ENCODE measurements at regions not wholly inside any gene's neighbourhood (a gene's known extent, or its start where the extent isn't known, plus 50 kb on each side); places are given as distances from the start of the nearest gene placed in this dataset.
"Not testable (repeated sequence)": the region's sequence is repeated elsewhere in the genome, so short reads cannot be mapped to it uniquely, and the experiment has no call there.

DNA sequence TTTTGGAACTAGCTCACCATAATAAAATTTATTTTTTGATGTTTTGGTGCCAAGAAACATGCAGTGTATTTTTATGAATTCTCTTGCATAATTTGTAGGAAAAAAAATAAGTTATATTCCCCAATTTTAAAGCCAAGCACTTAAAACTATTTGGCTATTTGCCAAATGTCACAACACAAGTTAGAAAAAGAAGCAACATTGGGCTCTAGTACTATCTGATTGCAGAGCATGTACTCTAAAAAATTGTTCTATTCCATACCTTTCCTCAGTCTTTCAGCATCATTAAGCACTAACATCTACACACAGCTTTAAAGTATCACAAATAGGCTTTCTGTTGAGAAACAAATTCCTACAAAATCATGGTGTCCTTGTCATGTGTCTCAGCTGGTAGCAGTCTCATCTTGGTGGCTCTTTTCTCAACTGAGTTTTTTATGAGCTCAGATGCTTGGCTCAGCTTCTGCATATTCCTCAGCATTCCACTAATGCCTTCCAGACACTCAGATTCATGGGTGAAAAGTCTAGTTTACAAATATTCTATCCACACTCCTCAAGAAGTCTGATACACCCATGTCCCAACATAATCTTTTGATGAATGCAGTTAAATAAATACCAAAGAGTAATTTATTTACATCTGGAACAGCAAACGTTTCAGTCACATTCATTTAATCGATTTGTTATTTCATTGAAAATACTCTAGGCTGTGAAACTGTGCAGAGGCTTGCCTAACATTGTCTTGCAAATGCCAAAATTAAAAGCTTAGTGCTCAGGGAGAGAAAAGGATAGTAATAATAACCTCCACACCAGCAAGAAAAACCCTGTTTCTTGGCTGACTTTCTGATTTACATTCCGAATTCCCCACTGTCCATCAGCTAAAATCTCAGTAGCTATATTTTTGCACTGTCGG lies 2209.9 kb downstream of the PCDH7 start:
- TF ChIP-seq POLR2A (IDR thresholded peaks at IDR 0.05; ENCODE audit: low read length): no peak
- no peak for TF ChIP-seq GATA1 (IDR thresholded peaks at IDR 0.05; ENCODE audit: low read depth, low read length)
- DNase-seq: no peak

DNA sequence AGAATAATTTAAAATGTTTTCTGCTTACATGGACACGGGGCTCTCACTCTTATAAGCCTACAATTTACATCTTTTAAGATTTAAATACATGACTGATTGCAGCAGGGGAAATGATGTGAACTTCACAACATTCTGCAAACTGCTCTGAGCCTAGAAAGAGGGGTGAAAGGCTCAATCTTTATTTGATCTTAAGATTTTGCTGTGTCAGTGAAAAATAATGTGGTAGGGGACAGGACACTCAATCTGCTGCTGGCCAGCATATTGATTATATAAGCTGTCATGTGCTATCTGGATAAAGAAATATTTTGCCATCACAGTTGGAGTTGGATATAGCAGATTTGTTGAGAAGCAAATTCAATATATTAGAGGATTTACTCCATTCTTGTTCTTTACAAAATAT lies 2210.5 kb downstream of the PCDH7 start:
- no peak for DNase-seq
- TF ChIP-seq GATA1 (IDR thresholded peaks at IDR 0.05; ENCODE audit: low read depth, low read length) (no peak), POLR2A (IDR thresholded peaks at IDR 0.05; ENCODE audit: low read length) (no peak)

GRCh38 chr4:32931475-32931874 lies 2211.3 kb downstream of the PCDH7 start:
- no peak for DNase-seq

DNA sequence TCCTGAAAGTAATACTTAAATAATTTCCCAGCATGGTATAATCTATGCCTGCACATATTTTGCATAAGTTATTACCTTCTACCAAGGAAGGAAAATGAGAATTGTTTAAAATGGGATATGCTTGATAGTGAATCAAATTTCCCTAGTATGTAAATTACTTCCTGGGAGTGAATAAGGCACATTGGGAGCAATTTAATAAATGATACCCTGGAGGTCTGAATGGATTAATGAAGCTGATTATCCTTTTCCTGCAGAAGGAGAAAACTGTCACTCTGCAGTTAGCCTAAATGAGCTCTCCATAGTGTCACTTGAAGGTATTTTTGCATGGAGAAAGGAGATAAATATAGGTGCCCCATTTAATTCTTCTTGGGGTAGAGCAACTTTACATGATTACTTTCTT lies 2212.0 kb downstream of the PCDH7 start:
- no peak for DNase-seq
- TF ChIP-seq POLR2A (IDR thresholded peaks at IDR 0.05; ENCODE audit: low read length) (no peak), GATA1 (IDR thresholded peaks at IDR 0.05; ENCODE audit: low read depth, low read length) (no peak)

More at GRCh38 chr4:32931475-32931874, 2211.3 kb downstream of the PCDH7 start:
- no peak for TF ChIP-seq POLR2A (IDR thresholded peaks at IDR 0.05; ENCODE audit: low read length)
- no peak for TF ChIP-seq GATA1 (IDR thresholded peaks at IDR 0.05; ENCODE audit: low read depth, low read length)

- DNase-seq: not testable (repeated sequence)
These were observed 2219.1 kb downstream of the PCDH7 start for GRCh38 chr4:32939222-32939621.

DNA sequence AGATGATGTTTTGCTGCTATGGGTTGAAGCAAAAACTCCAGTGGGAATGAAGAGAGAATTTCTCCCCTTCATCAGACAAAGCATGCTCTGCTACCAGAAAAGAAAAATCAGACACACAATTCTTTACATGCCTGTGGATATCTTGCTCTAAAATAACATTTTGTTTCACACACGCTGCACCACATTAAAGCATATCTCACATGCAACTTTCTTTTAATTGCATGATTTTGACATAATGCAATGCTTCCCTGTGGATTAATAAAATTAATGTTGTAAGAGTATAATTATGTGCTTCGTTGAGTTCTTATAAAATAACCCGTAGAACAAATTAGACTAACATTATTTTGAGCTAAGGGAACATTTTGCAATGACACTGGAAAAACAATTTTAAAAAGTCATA lies 2230.7 kb downstream of the PCDH7 start:
- no peak for TF ChIP-seq POLR2A (IDR thresholded peaks at IDR 0.05; ENCODE audit: low read length)
- DNase-seq: no peak

DNA sequence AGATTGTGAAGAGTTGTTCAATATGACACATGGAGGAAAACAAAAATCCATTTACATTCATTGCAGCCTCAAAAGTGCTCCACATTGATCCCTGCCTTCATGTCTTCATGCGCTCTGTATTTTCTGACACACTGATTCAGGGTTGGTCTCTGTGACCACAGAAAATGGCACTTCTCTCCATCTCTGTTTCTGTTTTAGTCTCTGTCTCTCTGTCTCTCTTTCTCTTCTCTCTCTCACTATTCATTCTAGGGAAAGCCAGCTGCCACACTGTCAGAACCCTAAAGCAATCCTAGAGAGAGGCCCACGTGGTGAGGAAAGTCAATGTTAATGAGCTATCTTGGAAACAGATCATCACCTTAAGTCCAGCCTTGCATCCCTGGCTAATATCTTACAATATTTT lies 2238.4 kb downstream of the PCDH7 start:
- DNase-seq: no peak
- TF ChIP-seq POLR2A (IDR thresholded peaks at IDR 0.05; ENCODE audit: low read length): no peak
- no peak for TF ChIP-seq GATA1 (IDR thresholded peaks at IDR 0.05; ENCODE audit: low read depth, low read length)

DNA sequence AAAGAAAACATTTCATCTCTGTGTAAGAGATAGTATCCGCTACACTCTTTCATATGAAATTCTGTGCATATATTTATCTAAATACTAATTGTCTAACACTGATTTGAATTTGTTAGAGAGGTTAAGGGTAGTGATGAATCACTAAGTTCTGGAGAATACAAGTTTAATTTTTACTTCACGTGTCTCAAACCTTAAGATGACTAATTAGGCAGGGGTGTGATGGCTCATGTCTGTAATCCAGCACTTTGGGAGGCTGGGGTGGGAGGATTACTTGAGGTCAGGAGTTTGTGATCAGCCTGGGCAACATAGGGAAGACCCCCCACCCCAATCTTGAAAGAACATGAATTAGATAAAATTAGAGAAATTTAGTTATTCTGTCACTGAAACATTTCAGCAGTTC lies 2241.9 kb downstream of the PCDH7 start:
- TF ChIP-seq GATA1 (IDR thresholded peaks at IDR 0.05; ENCODE audit: low read depth, low read length) (no peak), POLR2A (IDR thresholded peaks at IDR 0.05; ENCODE audit: low read length) (no peak)
- no peak for DNase-seq

DNA sequence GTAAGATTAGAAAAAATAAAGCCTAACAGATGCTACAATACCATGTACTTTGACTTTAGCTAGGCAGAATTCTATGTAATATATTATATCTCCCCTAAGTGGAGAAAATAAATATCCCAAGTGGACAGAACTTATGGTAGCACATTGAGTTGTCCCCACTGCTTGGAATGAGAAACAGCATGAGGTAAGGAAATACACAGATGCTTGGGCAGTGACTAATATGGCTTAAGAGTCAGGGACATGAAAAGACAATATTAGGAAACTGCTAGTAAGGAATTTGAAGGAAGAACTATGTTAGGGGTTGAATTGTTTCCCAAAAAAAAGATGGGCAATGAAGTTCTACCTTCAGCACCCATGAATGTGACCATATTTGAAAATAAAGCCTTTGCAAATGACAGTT lies 2265.1 kb downstream of the PCDH7 start:
- TF ChIP-seq GATA1 (IDR thresholded peaks at IDR 0.05; ENCODE audit: low read depth, low read length): no peak
- no peak for TF ChIP-seq POLR2A (IDR thresholded peaks at IDR 0.05; ENCODE audit: low read length)
- no peak for DNase-seq

- DNase-seq: no peak
- TF ChIP-seq GATA1 (IDR thresholded peaks at IDR 0.05; ENCODE audit: low read depth, low read length) (no peak), POLR2A (IDR thresholded peaks at IDR 0.05; ENCODE audit: low read length) (no peak)
These were observed 2266.1 kb downstream of the PCDH7 start for GRCh38 chr4:32986236-32986635.

GRCh38 chr4:32987111-32987510 lies 2266.9 kb downstream of the PCDH7 start:
- TF ChIP-seq GATA1 (IDR thresholded peaks at IDR 0.05; ENCODE audit: low read depth, low read length) (no peak), POLR2A (IDR thresholded peaks at IDR 0.05; ENCODE audit: low read length) (no peak)
- DNase-seq: no peak

GRCh38 chr4:32988165-32988811 lies 2268.1 kb downstream of the PCDH7 start:
- DNase-seq: no peak
- TF ChIP-seq GATA1 (IDR thresholded peaks at IDR 0.05; ENCODE audit: low read depth, low read length): no peak
- TF ChIP-seq POLR2A (IDR thresholded peaks at IDR 0.05; ENCODE audit: low read length): no peak

DNA sequence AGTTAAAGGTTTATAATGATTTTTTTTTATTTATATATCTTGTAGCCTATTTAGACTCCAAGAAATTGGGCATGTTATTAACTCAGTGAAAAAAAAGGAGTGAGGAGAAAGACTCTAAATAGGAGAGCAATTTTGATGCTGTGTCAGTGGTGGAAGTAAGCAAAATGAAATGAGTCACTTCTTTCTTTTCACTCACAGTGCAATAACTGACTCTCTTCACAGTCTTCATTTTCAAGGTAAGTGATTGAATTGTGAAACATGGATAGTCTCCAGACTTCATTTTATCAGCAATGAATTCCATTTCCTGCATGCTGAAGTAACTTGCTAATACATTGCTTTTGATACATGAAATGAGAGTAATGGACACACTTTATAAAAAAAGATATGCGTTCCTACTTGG lies 2271.5 kb downstream of the PCDH7 start:
- no peak for DNase-seq
- TF ChIP-seq POLR2A (IDR thresholded peaks at IDR 0.05; ENCODE audit: low read length): no peak
- no peak for TF ChIP-seq GATA1 (IDR thresholded peaks at IDR 0.05; ENCODE audit: low read depth, low read length)

DNA sequence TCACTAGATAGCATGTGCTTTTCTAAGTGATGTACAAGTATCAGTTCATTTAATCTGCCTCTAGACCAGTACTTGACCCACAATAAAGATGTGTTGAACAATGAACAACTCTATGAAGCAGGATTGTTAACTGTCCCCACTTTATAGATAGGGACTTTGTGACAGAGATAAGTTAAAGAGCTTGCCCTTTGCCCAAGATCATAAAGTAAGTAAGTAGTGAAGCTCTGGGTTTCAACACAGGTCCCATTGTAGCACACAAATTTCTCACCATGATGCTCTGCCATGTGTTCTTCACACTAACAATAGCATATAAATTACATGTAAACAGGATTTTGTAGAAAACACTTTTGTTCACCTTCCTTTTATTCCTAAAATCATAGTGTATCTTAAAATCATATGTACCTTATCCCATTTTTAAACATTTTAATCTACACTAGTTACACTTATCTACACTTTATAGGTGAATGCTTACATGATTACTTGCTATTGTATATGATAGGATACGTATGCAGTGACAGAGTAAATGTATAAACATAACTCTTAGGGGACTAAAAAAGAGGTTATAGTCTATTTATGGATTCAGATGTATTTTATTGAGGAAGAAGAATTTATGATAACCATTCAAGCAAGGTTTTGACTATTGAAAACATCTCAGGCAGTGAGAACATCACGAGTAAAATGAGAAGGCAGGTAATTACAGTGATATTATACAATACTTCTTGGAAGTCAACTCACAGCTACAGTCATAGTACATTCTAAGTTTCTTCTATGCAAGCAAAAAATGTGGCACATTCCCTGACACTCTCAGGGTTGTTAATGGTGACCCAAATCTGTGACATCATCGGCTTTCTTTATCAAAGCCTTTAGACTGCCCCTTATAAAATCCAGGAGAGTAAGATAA lies 2275.1 kb downstream of the PCDH7 start:
- DNase-seq: no peak
- TF ChIP-seq GATA1 (IDR thresholded peaks at IDR 0.05; ENCODE audit: low read depth, low read length) (no peak), POLR2A (IDR thresholded peaks at IDR 0.05; ENCODE audit: low read length) (no peak)
